H1 (cell line): ENCODE measurements at regions not wholly inside any gene's neighbourhood (a gene's known extent, or its start where the extent isn't known, plus 50 kb on each side); places are given as distances from the start of the nearest gene placed in this dataset.

Source experiments
- CEBPB ChIP-seq: IDR thresholded peaks from 2 replicates; pipeline ENCODE4 v1.6.1; 2012; ENCODE audit warnings: low read depth, low read length
- CHD2 ChIP-seq: IDR thresholded peaks from 2 replicates; pipeline ENCODE4 v1.6.1; 2012; ENCODE audit warnings: low read length, improper control_type of control experiment
- EZH2 ChIP-seq: fragments of 200-600 bp; sonication (generic); IDR thresholded peaks from 2 replicates; pipeline ENCODE4 v1.7.1; 2012; ENCODE audit warnings: low read depth, mild to moderate bottlenecking, moderate library complexity, low read length, inconsistent platforms; ENCODE audit not compliant: severe bottlenecking
- PHF8 ChIP-seq: fragments of 200-600 bp; sonication (generic); conservative IDR thresholded peaks from 2 replicates; pipeline ENCODE4 v1.7.1; 2012; ENCODE audit warnings: low read depth, mild to moderate bottlenecking, inconsistent platforms, low read length, moderate library complexity
- POLR2A ChIP-seq, 2 experiments: IDR thresholded peaks; 1 replicate in 1 of 2; 2 replicates in 1 of 2; pipeline ENCODE4 v1.6.1; 2011; ENCODE audit warnings: low read depth in 2 of 2, low read length in 2 of 2, mild to moderate bottlenecking in 2 of 2; ENCODE audit errors: control extremely low read depth in 1 of 2
- POLR2AphosphoS5 ChIP-seq: IDR thresholded peaks from 2 replicates; pipeline ENCODE4 v1.6.1; 2011; ENCODE audit warnings: low read depth, low read length
- SRF ChIP-seq: IDR thresholded peaks from 2 replicates; pipeline ENCODE4 v1.6.1; 2011; ENCODE audit warnings: mild to moderate bottlenecking, low read depth, low read length, moderate library complexity
- TAF1 ChIP-seq: IDR thresholded peaks from 2 replicates; pipeline ENCODE4 v1.6.1; 2011; ENCODE audit warnings: mild to moderate bottlenecking, low read depth, low read length
- TF ChIP-seq, protein P1 (sequence below), 3 experiments: IDR thresholded peaks; 1 replicate in 2 of 3; 2 replicates in 1 of 3; pipeline versions ENCODE4 v1.5.1 to v1.6.1; 2011; ENCODE audit warnings: low read length in 3 of 3, mild to moderate bottlenecking in 3 of 3, inconsistent platforms in 2 of 3, low read depth in 1 of 3, moderate library complexity in 1 of 3; ENCODE audit not compliant: insufficient read depth in 1 of 3; ENCODE audit errors: control extremely low read depth in 1 of 3
- TF ChIP-seq, protein P2 (sequence below): IDR thresholded peaks from 2 replicates; pipeline ENCODE4 v1.6.1; 2012; ENCODE audit warnings: low read length, inconsistent platforms
- TF ChIP-seq, protein P3 (sequence below): fragments of 300-600 bp; sonication (generic); IDR thresholded peaks from 2 replicates; pipeline ENCODE4 v1.7.1; 2012; ENCODE audit warnings: low read length, moderate library complexity, mild to moderate bottlenecking, inconsistent platforms; ENCODE audit not compliant: insufficient replicate concordance

DNA sequence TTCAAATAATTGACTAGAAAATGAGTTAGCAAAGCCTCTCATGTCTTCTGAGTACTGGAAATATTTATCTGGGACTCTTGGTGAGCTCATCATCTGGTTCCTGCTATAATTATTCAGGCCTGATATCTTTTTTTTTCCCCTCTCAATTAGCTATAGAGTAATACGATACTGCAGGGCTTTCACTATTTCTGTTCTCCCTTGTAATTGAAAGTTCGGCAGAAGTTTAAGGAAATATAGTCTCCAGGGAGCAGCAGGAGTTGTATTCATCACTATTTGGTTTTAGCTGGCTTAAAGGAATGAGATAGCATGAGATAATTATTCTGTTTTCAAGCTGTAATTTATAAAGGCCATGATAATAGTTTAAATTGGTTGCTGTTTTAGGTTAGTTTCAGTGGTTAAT, 378.6 kb upstream of the EPHA5 start:
- TF ChIP-seq, protein P1, sequence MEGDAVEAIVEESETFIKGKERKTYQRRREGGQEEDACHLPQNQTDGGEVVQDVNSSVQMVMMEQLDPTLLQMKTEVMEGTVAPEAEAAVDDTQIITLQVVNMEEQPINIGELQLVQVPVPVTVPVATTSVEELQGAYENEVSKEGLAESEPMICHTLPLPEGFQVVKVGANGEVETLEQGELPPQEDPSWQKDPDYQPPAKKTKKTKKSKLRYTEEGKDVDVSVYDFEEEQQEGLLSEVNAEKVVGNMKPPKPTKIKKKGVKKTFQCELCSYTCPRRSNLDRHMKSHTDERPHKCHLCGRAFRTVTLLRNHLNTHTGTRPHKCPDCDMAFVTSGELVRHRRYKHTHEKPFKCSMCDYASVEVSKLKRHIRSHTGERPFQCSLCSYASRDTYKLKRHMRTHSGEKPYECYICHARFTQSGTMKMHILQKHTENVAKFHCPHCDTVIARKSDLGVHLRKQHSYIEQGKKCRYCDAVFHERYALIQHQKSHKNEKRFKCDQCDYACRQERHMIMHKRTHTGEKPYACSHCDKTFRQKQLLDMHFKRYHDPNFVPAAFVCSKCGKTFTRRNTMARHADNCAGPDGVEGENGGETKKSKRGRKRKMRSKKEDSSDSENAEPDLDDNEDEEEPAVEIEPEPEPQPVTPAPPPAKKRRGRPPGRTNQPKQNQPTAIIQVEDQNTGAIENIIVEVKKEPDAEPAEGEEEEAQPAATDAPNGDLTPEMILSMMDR (IDR thresholded peaks at IDR 0.05; ENCODE audit: control extremely low read depth in 1 of 3, insufficient read depth in 1 of 3, low read depth in 1 of 3, low read length in 3 of 3), result no peak
- no peak for TF ChIP-seq TAF1
- TF ChIP-seq POLR2A (IDR thresholded peaks at IDR 0.05; ENCODE audit: control extremely low read depth in 1 of 2, low read depth in 2 of 2, low read length in 2 of 2), result no peak
- no peak for TF ChIP-seq CEBPB
- no peak for TF ChIP-seq PHF8
- TF ChIP-seq SRF, result no peak
- TF ChIP-seq, protein P2, sequence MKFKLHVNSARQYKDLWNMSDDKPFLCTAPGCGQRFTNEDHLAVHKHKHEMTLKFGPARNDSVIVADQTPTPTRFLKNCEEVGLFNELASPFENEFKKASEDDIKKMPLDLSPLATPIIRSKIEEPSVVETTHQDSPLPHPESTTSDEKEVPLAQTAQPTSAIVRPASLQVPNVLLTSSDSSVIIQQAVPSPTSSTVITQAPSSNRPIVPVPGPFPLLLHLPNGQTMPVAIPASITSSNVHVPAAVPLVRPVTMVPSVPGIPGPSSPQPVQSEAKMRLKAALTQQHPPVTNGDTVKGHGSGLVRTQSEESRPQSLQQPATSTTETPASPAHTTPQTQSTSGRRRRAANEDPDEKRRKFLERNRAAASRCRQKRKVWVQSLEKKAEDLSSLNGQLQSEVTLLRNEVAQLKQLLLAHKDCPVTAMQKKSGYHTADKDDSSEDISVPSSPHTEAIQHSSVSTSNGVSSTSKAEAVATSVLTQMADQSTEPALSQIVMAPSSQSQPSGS, result no peak
- TF ChIP-seq, protein P3, sequence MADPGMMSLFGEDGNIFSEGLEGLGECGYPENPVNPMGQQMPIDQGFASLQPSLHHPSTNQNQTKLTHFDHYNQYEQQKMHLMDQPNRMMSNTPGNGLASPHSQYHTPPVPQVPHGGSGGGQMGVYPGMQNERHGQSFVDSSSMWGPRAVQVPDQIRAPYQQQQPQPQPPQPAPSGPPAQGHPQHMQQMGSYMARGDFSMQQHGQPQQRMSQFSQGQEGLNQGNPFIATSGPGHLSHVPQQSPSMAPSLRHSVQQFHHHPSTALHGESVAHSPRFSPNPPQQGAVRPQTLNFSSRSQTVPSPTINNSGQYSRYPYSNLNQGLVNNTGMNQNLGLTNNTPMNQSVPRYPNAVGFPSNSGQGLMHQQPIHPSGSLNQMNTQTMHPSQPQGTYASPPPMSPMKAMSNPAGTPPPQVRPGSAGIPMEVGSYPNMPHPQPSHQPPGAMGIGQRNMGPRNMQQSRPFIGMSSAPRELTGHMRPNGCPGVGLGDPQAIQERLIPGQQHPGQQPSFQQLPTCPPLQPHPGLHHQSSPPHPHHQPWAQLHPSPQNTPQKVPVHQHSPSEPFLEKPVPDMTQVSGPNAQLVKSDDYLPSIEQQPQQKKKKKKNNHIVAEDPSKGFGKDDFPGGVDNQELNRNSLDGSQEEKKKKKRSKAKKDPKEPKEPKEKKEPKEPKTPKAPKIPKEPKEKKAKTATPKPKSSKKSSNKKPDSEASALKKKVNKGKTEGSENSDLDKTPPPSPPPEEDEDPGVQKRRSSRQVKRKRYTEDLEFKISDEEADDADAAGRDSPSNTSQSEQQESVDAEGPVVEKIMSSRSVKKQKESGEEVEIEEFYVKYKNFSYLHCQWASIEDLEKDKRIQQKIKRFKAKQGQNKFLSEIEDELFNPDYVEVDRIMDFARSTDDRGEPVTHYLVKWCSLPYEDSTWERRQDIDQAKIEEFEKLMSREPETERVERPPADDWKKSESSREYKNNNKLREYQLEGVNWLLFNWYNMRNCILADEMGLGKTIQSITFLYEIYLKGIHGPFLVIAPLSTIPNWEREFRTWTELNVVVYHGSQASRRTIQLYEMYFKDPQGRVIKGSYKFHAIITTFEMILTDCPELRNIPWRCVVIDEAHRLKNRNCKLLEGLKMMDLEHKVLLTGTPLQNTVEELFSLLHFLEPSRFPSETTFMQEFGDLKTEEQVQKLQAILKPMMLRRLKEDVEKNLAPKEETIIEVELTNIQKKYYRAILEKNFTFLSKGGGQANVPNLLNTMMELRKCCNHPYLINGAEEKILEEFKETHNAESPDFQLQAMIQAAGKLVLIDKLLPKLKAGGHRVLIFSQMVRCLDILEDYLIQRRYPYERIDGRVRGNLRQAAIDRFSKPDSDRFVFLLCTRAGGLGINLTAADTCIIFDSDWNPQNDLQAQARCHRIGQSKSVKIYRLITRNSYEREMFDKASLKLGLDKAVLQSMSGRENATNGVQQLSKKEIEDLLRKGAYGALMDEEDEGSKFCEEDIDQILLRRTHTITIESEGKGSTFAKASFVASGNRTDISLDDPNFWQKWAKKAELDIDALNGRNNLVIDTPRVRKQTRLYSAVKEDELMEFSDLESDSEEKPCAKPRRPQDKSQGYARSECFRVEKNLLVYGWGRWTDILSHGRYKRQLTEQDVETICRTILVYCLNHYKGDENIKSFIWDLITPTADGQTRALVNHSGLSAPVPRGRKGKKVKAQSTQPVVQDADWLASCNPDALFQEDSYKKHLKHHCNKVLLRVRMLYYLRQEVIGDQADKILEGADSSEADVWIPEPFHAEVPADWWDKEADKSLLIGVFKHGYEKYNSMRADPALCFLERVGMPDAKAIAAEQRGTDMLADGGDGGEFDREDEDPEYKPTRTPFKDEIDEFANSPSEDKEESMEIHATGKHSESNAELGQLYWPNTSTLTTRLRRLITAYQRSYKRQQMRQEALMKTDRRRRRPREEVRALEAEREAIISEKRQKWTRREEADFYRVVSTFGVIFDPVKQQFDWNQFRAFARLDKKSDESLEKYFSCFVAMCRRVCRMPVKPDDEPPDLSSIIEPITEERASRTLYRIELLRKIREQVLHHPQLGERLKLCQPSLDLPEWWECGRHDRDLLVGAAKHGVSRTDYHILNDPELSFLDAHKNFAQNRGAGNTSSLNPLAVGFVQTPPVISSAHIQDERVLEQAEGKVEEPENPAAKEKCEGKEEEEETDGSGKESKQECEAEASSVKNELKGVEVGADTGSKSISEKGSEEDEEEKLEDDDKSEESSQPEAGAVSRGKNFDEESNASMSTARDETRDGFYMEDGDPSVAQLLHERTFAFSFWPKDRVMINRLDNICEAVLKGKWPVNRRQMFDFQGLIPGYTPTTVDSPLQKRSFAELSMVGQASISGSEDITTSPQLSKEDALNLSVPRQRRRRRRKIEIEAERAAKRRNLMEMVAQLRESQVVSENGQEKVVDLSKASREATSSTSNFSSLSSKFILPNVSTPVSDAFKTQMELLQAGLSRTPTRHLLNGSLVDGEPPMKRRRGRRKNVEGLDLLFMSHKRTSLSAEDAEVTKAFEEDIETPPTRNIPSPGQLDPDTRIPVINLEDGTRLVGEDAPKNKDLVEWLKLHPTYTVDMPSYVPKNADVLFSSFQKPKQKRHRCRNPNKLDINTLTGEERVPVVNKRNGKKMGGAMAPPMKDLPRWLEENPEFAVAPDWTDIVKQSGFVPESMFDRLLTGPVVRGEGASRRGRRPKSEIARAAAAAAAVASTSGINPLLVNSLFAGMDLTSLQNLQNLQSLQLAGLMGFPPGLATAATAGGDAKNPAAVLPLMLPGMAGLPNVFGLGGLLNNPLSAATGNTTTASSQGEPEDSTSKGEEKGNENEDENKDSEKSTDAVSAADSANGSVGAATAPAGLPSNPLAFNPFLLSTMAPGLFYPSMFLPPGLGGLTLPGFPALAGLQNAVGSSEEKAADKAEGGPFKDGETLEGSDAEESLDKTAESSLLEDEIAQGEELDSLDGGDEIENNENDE, result no peak
- no peak for TF ChIP-seq EZH2
- TF ChIP-seq POLR2AphosphoS5, result no peak
- no peak for TF ChIP-seq CHD2
